ENCODE measurements at regions not wholly inside any gene's neighbourhood (a gene's known extent, or its start where the extent isn't known, plus 50 kb on each side); places are given as distances from the start of the nearest gene placed in this dataset.

DNA sequence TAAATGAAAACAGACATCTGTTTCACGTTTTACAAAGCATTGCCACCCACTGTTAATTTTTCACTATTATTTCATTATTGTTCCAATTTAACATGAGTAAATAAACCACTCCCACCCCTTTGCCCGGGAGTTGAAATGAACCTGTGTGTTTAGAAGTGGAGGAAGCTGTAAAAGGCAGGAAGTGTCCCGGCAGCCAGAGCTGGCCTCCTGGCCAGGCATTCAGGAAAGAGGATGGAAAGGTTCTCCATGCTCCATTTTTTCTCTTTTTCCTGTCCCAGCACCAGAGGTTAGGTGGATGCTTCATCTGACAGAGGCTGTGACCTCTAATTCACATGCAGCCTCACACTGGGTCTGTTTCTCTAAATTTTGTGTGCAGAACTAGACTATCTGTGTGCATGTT is 55.5 kb upstream of the LNX1 start:
- no peak for DNase-seq (ENCODE audit: low spot score)
- in situ Hi-C loops (cut with MboI; ENCODE audit: low pct_unique_long_range_greater_than_20kb, low sequenced_read_pairs, unreplicated experiment), result no loop called here
- no peak for TF ChIP-seq CTCF (IDR thresholded peaks at IDR 0.05; ENCODE audit: extremely low read depth, insufficient read depth, missing control alignments)

DNA sequence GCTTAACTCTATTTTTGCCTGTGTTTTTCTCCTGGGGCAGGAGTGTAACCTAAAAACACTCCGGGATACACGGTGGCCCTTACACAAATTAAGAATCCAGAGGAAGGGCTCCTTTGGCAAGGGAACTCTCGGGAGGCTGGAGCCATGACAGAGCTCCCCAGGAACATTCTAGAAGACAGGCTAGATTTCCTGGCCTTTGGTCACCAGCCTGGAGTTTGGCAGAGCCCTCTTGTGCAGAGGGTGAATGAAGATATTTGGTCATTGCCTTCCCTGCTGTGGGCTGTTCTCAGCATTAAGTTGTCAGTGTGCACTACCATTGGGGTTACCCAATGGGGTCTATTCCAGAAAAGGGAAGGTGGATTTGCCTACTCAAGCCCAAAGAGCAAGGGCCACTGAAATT is 53.8 kb upstream of the LNX1 start:
- TF ChIP-seq CTCF (IDR thresholded peaks at IDR 0.05; ENCODE audit: extremely low read depth, insufficient read depth, missing control alignments), result no peak
- in situ Hi-C loops (cut with MboI; ENCODE audit: low pct_unique_long_range_greater_than_20kb, low sequenced_read_pairs, unreplicated experiment), result no loop called here
- DNase-seq (ENCODE audit: low spot score), result no peak

GRCh38 chr4:53644607-53645006 is 53.3 kb upstream of the LNX1 start:
- in situ Hi-C loops (cut with MboI; ENCODE audit: low pct_unique_long_range_greater_than_20kb, low sequenced_read_pairs, unreplicated experiment), result no loop called here
- TF ChIP-seq CTCF (IDR thresholded peaks at IDR 0.05; ENCODE audit: extremely low read depth, insufficient read depth, missing control alignments), result no peak
- DNase-seq (ENCODE audit: low spot score), result no peak
